ENCODE measurements at regions not wholly inside any gene's neighbourhood (a gene's known extent, or its start where the extent isn't known, plus 50 kb on each side); places are given as distances from the start of the nearest gene placed in this dataset.
"Not testable (repeated sequence)": the region's sequence is repeated elsewhere in the genome, so short reads cannot be mapped to it uniquely, and the experiment has no call there.

GRCh38 chr4:164621886-164622521, 131.9 kb upstream of the SMIM31 start:
- TF ChIP-seq POLR2A (IDR thresholded peaks at IDR 0.05; ENCODE audit: low read length) (no peak), GATA1 (IDR thresholded peaks at IDR 0.05; ENCODE audit: low read depth, low read length) (no peak)
- DNase-seq: no peak

GRCh38 chr4:164623099-164623498, 130.8 kb upstream of the SMIM31 start:
- DNase-seq: no peak
- TF ChIP-seq GATA1 (IDR thresholded peaks at IDR 0.05; ENCODE audit: low read depth, low read length) (no peak), POLR2A (IDR thresholded peaks at IDR 0.05; ENCODE audit: low read length) (no peak)

- TF ChIP-seq GATA1 (IDR thresholded peaks at IDR 0.05; ENCODE audit: low read depth, low read length) (no peak), POLR2A (IDR thresholded peaks at IDR 0.05; ENCODE audit: low read length) (no peak)
- no peak for DNase-seq
Measured at GRCh38 chr4:164639001-164639400, 114.9 kb upstream of the SMIM31 start.

GRCh38 chr4:164648151-164648848, 105.6 kb upstream of the SMIM31 start:
- no peak for TF ChIP-seq POLR2A (IDR thresholded peaks at IDR 0.05; ENCODE audit: low read length)
- TF ChIP-seq GATA1 (IDR thresholded peaks at IDR 0.05; ENCODE audit: low read depth, low read length): no peak
- no peak for DNase-seq

GRCh38 chr4:164648849-164649212, 105.1 kb upstream of the SMIM31 start:
- DNase-seq: no peak
- TF ChIP-seq POLR2A (IDR thresholded peaks at IDR 0.05; ENCODE audit: low read length): no peak
- TF ChIP-seq GATA1 (IDR thresholded peaks at IDR 0.05; ENCODE audit: low read depth, low read length): no peak

GRCh38 chr4:164659765-164660164, 94.2 kb upstream of the SMIM31 start:
- TF ChIP-seq GATA1 (IDR thresholded peaks at IDR 0.05; ENCODE audit: low read depth, low read length) (no peak), POLR2A (IDR thresholded peaks at IDR 0.05; ENCODE audit: low read length) (no peak)
- DNase-seq: no peak

GRCh38 chr4:164676152-164676551, 77.8 kb upstream of the SMIM31 start:
- not testable (repeated sequence) for DNase-seq

DNA sequence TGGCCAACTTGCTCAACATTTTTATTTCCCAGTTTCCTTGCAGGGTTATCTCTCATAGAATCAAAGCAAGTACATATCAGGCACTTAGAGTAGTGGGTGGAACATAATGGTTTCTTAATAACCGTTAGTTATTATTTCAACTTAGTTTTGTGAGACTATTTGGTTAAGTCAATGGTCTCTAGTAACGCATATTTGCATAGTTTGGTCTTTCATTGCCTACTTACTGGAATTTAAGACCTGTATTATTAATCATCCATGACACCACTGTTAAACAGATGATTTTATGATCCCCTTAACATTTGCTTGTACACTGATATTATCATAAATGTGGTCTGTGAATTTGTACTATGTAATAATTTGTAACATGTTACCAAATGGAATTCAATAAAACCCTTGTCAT, 70.9 kb upstream of the SMIM31 start:
- TF ChIP-seq GATA1 (IDR thresholded peaks at IDR 0.05; ENCODE audit: low read depth, low read length) (no peak), POLR2A (IDR thresholded peaks at IDR 0.05; ENCODE audit: low read length) (no peak)
- DNase-seq: no peak

DNA sequence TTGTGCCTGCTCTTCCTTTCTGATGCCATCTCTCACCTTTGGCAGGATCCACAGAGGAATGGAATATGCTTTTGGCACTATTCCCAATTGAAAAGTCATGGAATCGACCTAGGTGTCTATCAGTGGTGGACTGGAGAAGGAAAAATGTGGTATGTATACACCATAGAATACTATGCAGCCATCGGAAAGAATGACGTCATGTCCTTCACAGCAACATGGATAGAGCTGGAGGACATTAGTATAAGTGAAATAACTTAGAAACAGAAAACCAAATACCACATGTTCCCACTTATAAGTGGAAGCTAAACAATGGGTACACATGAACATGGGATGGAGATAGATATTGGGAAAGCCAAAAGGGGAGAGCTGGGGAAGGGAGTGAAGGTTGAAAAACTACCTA, 58.3 kb upstream of the SMIM31 start:
- no peak for DNase-seq
- TF ChIP-seq GATA1 (IDR thresholded peaks at IDR 0.05; ENCODE audit: low read depth, low read length) (no peak), POLR2A (IDR thresholded peaks at IDR 0.05; ENCODE audit: low read length) (no peak)

GRCh38 chr4:164700471-164700870, 53.5 kb upstream of the SMIM31 start:
- peak; percentile 20 to 36 for DNase-seq
- TF ChIP-seq POLR2A (IDR thresholded peaks at IDR 0.05; ENCODE audit: low read length) (no peak), GATA1 (IDR thresholded peaks at IDR 0.05; ENCODE audit: low read depth, low read length) (no peak)

GRCh38 chr4:164701665-164702064, 52.3 kb upstream of the SMIM31 start:
- DNase-seq: no peak
- no peak for TF ChIP-seq POLR2A (IDR thresholded peaks at IDR 0.05; ENCODE audit: low read length)
- TF ChIP-seq GATA1 (IDR thresholded peaks at IDR 0.05; ENCODE audit: low read depth, low read length): no peak

Measured in erythroblast (primary cell).